Fibroblast of peridontal ligament (primary cell): ENCODE measurements at regions not wholly inside any gene's neighbourhood (a gene's known extent, or its start where the extent isn't known, plus 50 kb on each side); places are given as distances from the start of the nearest gene placed in this dataset.
"Not testable (repeated sequence)": the region's sequence is repeated elsewhere in the genome, so short reads cannot be mapped to it uniquely, and the experiment has no call there.

Experiments used
- DNase-seq: peaks from one replicate; pipeline ENCODE4 v3.0.0-alpha.2; 2010; ENCODE audit errors: extremely low read depth

DNA sequence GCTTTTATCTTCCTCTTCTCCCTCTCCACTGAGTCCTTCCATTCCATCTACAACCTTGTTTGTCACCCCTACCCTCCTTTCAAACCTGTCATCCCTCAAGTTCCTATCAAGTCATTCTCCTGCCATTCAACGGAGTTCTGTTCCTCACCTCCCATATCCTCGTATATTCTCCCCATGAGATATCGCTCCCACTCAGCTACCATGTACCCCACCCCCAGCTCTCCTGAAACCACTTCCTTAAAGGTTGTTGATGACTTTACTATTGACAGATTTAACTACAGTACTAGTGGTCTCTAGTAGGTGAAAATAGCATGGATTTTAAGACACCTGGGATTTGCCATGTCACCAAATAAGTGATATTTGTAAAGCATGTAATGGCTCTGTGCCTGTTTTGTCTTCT is 107.4 kb upstream of the BARHL2 start:
- no peak for DNase-seq

DNA sequence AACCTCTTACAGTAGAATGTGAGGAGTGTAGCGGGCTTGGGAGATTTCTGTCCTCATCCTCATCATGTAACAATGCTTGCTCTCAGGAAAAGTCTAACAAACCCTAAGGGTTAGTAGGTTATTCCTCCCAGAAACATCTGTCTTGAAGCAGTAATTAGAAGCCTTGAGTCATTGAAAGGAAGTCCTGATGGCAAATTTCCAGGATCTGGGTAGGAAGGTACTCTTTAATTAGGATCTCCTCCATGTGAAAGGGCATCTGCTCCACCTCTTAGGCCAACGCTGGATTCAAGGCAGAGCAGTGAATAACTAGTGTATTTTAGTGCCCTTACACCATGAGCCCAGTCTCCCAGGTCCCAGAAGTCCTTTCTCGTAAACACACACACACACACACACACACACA is 106.6 kb upstream of the BARHL2 start:
- DNase-seq = no peak

DNA sequence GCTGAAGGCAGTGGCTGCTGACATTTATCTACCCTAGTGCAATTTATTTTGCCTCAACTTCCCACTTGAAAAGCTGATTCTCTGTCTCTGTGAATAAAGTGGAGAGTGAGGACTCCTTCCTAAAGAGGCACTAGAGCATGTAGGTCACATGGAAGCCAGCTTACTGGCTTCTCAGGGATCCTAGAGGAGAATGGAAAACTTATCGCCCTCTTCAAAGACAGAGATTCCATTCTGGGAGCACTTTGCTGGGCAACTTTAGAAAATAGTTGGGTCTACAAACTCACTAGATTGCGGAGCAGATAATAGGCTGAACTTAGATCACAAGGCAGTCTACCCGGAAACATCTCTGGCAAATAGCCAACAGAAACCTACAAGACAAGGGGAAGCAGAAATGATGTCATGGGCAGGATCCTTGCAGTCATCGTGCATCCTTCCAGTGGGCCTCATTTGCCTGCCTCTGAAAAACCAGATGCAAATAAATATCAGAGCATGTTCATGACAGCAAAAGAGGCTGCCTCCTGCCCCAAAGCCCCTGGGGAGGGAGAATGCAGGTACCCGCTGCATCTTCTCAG is 104.8 kb upstream of the BARHL2 start:
- DNase-seq = no peak

DNA sequence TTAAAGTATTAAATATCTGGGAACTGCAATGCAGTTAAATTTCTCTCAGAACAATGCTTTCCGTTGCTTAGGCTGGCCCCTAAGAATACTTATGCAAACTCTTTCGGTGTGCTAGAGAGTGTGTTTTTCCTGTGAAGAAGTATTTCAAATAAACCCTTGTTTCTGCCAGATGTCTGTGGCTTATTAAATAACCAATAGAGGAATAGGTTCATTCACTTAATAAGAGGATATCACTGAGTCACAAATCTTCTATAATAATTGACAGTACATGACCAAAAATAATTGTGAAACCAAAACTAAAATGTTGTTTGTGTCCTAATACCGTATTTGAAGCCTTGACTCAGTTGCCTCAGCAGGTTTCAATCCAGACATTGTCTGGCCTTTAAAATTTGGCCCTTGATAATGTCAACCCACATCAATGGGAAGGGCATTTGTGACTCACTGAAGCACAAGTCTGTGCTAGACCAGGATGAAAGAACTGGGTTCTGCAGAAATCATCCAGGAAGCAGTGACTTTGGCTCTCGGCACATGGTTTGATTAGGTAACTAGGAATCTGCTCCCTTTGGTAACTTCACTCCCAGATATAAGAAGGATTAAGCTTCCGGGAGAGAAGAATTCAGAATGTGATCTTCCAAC is 104.2 kb upstream of the BARHL2 start:
- DNase-seq = no peak

DNA sequence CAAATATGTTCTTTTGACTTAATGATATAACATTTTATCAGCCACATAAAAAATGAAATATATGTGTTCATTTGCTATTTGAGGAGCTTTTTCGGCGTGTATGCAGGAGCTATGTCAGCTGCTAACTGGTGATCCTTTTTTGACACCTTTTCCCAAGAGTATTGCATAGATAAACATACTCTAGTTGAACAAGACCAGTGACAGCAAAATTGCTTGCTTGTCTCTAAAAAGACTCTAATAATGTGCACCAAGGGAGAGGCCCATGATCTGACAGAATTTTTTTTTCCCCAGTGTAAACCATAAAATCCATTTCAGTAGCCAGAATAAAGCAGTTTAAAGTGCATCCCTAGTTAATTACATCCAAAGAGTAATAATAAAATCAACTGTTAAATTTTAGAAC is 103.6 kb upstream of the BARHL2 start:
- no peak for DNase-seq

DNA sequence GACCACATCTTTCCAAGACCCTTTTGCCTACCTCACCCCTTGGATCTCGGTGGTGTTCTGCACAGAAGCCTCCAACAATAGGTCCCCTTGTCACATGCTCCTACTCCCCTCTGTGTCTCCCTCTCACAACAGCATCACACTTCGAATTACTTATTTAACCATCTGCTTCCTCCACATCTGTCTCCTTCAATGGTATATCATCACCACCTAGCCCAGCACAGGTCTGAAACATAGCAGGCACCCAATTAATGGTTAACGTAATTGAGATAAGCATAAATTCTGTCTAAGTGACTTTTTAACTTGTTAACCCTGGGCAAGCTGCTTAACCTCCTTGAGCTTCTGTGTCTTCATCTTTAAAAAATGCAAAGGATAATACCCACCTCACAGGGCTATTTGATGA is 100.3 kb upstream of the BARHL2 start:
- no peak for DNase-seq

DNA sequence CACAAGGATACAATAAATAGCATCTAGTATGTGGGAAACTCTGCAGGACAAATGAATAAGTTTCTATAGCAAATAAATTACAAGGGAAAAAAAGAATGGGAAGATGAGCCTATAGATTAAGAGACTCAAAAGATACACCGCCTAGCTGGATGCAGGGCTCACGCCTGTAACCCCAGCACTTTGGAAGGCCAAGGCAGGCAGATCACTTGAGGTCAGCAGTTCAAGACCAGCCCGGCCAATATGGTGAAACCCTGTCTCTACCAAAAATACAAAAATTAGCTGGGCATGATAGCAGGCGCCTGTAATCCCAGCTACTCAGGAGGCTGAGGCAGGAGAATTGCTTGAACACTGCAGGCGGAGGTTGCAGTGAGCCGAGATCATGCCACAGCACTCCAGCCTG is 95.1 kb upstream of the BARHL2 start:
- DNase-seq = not testable (repeated sequence)

DNA sequence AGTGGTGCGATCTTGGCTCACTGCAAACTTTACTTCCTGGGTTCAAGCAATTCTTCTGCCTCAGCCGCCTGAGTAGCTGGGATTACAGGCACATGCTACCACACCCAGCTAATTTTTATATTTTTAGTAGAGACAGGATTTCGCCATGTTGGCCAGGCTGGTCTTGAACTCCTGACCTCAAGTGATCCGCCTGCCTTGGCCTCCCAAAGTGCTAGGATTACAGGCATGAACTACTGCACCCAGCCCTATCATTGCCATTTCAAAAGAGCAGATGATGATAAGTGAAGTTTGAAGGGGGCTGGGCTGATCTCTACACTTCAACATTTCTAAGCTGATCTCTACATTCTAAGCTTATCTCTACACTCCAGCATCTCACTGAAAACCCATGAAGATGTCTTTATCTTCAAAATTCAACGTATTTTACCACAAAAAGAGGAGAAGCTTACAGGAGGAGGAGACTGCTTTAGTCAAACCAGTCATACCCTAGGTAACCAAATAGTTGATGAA is 94.4 kb upstream of the BARHL2 start:
- not testable (repeated sequence) for DNase-seq

DNA sequence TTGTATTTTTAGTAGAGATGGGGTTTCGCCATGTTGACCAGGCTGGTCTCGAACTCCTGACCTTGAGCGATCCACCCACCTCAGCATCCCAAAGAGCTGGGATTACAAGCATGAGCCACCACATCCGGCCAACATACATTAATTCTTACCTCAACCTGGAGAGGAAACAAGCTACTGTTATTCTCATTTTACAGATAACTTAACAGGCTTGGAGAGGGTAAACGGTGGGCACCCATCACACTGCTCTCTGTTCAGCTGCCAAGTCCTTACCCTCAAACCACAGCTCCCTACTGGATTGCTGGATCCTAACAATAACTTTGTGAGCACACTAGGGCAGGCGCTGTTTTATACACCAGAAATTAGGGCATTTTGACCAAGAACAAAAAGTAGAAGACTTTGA is 93.6 kb upstream of the BARHL2 start:
- DNase-seq = no peak

DNA sequence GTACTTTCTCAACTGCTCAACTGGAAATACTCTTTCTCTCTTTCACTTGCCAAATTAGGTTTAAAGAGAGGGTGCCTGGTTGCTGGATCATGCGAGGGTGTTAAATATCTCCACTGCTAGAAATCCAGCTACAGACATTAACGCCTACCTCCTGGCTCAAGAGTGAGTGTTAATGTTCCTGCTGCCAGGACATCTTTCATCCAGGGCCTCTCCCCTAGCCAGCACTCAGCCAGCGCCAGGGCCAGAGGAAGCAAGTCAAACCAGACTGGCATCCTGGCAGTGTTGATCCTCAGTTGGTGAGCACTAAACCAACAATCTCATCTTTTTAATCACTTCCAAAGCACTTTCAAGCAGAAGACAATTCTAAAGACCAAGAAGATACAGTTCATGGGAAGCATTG is 92.9 kb upstream of the BARHL2 start:
- no peak for DNase-seq

DNA sequence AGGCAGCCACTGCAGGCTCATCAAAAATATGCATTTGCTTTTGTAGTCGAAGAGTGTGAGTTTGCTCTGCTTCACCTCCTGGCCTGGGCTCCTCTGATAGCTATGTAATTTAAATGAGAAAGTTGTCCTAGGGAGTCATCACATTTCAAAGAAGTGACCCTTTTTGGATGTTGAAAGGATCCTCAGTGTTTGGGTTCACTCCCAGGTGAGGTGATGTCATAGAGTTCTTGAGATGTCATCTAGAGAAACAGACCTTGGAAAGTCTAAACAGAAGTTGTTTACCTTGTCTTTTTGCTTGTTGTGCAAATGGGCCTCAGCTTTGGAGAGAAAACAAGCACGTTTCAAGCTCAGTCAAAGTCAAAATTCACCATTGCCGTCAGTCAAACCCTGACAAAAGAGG is 92.0 kb upstream of the BARHL2 start:
- no peak for DNase-seq

DNA sequence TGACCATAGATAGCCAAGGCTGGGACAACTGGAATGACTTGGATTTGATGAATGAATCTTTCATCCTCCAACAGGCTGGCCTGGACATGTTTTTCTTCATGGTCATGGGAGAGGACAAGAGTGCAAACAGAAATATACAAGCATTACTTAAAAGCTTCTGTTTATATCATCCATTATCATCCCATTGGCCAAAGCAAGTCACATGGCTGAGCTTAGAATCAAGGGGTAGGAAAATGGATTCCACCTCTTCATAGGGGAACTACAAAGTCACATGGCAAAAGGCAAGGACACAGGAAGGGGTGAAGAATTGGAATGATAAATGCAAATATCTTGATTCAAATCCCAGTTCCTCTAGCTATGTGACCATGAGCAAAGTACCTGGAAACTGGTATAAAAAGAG is 90.2 kb upstream of the BARHL2 start:
- DNase-seq = no peak

DNA sequence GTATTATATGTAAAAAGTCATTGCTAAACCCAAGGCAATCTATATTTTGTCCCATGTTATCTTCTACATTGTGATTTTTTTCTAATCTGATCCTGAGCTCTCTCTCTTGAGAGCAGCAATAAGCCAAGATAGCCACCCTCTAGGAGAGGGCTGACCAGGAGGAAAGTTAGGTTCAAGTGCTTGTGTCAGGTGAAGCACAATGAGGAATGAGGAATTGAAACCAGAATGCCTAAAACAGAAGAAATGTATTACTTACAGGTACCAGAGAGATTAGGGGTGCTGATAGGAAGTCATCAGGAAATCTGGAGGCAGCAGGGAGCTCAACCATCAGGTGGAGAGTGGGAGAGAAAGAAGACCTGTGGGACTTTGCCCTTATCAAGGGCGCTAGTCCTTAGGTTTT is 85.5 kb upstream of the BARHL2 start:
- DNase-seq = no peak

DNA sequence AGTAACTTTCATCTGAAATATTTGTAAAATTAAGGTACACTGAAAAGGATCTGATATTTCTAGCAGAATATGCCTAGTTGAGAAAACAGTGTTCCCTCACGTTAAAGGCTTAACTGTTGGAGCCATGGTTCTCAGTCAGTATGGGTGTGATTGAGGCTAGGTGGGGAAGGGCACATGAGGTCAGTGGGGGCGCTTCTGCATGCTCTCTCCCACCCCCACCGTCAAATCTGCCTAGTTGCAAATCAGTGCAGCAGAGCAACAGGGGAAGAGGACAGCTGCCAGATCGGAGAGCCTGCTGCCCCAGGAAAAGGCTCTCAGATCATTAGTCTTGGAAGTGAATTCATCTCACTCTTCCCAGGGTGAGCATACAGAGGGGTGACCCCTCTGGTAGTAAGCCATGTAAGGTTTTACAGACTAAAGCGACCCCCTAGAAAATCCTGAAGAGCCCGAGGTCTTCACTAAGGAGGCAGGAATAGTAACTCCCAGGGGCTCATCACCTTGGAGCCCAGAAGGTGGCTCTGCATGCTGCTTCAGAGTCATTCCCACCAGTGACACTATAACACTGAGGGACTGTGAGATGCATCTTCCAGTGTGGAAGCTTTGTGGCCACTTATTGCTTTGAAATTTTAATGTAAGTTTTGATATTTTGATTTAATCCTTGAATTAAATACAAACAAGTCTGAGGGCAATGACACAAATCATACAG is 83.1 kb upstream of the BARHL2 start:
- no peak for DNase-seq

DNA sequence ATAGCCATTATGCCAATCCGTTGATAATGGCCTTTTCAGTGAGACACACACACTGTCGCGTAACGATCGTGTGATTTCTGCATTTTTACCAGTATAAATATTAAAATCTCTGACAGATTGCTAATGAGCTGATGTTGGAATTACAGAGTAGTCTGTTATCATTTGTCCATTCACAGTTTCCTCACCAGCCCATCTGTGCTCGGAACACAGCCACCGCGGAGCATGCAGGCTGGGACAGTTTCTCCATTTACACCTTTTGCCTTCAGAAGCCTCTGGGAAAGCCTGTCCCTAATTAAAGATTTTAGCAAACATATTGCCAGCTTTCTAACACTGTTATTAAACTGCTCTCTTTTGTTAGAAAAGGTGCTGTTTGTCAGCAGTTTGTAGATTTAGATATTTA is 82.2 kb upstream of the BARHL2 start:
- no peak for DNase-seq

DNA sequence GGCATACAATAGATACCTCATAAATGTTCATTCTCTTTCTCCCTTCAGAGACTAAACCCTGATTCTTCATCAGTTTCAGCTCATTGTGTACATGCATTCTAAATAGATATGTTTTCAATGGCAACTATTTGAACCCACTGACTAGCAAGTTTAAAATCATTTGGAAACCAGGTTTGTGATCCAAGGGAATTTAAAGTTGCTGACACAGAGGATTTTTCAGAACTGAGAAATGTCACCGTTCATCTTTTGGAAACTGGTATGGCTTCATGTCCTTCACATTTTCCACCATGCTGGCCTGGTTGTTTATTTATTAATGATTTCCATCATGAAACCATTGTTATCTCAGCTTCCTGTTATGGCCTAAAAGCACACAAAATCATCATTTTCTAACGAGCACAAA is 81.8 kb upstream of the BARHL2 start:
- DNase-seq = no peak

DNA sequence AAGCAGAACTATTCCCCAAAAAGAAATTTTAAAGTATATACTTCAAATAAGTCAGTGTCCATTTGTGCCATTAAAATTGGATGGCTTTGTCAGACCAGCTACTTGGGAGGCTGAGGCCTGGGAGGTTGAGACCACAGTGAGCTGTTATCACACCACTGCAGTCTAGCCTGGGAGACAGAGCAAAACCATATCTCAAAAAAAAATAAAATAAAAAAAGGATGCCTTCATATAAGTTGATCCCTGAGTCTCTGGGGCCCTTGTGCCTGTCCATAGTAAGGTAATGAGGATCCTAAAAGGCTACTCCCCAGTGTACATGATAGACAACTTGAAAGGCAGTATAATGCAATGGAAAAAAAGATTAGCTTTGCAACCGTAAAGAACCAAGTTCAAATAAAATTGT is 81.2 kb upstream of the BARHL2 start:
- DNase-seq = no peak

DNA sequence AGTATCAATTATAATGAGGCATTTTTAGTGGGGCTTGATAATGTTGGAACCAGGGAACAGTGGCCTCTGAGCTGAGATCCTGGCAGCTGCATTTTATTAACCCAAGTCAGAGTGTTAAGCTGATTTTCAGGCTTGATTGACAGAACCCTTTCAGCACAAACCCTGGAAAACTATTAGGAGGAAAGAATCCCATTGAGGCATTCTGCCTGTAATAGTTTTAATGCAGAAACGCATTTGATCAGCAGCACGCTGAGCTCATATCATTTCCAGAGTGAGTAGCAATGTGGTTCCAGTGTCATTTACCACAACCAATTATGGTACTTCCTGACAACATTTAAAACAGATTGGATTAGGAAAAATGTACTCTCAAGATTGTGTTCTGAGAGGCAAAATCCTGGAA is 78.3 kb upstream of the BARHL2 start:
- no peak for DNase-seq

DNA sequence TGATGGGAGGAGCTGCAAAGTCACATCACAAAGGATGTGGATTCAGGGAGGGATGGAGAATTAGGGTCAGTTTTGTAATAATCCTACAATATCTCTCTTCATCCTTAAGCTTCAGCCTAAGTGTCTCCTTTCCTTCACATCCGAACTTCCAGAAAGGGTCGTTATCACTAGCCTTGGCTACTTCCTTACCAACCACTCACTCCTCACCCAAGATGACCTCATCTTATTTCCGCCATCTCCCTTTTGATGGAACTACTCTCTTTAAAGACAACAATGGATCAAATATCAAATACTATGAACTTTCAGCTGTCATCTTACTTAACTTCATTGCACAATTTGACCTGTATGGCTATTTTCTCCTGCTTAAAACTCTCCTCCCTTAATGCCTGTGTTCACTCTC is 69.6 kb upstream of the BARHL2 start:
- DNase-seq = no peak

DNA sequence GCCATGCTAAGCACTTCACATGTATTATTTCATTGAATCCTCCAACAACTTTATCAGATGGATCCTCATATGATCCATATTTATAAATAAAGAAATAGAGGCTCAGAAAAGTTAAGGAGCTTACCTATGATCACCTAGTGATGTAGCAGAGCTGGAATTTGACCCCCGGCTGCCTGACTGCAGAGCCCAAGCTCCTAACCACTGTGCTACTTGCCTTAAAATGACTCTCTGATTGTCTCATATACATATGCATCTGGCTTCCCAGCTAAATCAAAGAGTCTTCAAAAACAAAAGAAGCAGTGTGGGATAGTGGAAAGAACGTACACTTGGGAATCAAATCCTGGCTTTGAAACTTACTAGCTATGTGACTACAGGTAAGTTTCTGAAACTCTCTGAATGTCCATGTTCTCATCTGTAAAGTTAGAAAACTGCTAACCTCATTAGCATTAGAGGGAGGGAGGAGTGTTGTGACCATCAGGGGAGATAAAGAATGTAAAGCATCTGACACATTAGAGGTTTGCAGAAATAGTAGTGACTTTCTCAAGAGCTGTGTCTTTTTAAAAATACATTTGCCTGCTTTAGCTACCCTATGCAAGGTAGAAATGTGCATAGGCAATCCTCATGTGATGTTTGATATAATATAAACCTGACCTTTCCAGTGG is 67.2 kb upstream of the BARHL2 start:
- no peak for DNase-seq

DNA sequence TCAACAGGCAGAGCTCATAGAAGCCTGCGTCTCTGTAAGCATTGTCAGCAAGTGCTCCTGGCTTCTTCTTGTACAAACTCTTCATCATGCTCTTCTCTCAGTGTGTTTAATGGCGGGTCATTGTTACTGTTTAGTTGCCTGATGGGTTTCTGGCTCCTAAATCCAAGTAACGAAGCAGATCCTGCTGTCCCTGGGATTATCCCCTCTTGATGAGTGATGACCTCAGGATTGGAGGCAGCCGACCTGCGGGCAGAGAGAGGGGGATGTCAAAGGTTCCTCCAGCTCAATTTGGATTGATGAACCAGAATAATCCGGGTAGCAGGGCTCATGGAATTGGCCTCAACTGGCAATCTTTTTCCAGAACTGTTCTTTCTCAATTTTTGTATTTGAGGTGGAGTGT is 66.1 kb upstream of the BARHL2 start:
- no peak for DNase-seq

DNA sequence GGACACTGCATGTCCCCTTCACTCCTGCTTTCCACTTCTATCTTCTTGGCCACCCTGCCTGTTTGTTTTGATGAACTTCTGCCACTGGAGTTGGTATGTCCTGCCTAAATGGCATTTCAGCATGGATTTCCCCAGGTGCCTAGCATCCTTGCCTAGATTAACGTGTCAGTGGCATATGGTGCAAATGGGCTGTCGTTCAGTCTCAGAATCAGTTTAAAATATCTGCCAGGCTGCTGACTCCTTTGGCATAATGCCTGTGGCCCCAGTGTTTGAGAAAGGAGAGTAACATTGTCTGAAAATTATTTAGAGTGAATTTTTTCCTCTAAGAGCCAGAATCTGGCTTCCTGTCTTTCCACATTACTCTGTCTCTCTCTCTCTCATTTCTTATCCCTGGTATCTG is 64.9 kb upstream of the BARHL2 start:
- DNase-seq = no peak

DNA sequence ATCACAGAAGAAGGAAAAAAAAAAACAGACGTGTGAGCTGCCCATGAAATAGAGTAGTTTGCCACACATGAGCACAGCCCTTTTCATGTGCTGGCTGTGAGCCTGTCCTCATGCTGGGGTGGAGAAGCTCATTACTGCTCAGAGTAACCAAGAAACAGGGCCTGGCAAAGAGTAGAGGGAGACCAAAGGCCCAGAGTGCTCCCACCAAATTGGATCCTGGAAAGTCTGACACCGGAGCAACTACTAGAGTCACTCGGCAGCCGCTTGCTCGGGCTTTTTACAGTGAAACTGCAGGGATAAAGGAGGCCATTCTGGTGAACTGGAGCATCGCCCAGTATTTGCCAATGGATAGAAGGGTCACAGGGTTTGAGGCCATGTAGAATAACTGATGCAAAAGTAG is 64.4 kb upstream of the BARHL2 start:
- no peak for DNase-seq
